H1 (cell line): ENCODE measurements at regions not wholly inside any gene's neighbourhood (a gene's known extent, or its start where the extent isn't known, plus 50 kb on each side); places are given as distances from the start of the nearest gene placed in this dataset.

Experiments used
- CTCF ChIA-PET: fragments of 300-600 bp; sonication (Branson Sonifier 250); formaldehyde crosslinking; loops from one replicate; lab custom pipeline; 2021; ENCODE audit not compliant: partially characterized antibody; lab: Charles Lee
- POLR2A ChIA-PET: fragments of 300-600 bp; sonication (Branson Sonifier 250); formaldehyde crosslinking; loops from one replicate; lab custom pipeline; 2021; ENCODE audit warnings: inconsistent platforms; ENCODE audit not compliant: partially characterized antibody; lab: Charles Lee
- DNase-seq, 2 experiments: peaks; one replicate each; pipeline versions ENCODE4 v3.0.0 to v3.0.0-alpha.2; 2010 to 2022; ENCODE audit warnings: low spot score in 2 of 2, low read depth in 1 of 2, mixed read lengths in 1 of 2
- FAIRE-seq: peaks from 2 replicates; lab custom pipeline; 2011; peaks lifted over from hg19 to GRCh38; lab: Jason Lieb, UNC
- H2AFZ ChIP-seq: 2 replicates; pipeline ENCODE4 v1.8.1; 2012; ENCODE audit warnings: low read length, inconsistent platforms
- H2AK5ac ChIP-seq: 2 replicates; pipeline ENCODE4 v1.6.1; 2013; ENCODE audit warnings: low read depth, low read length
- H2BK120ac ChIP-seq: replicated peaks from 2 replicates; pipeline ENCODE3; 2013; ENCODE audit warnings: low read depth, low read length, inconsistent platforms
- H2BK12ac ChIP-seq: 2 replicates; pipeline ENCODE4 v1.6.1; 2013; ENCODE audit warnings: low read depth, low read length
- H2BK15ac ChIP-seq: 2 replicates; pipeline ENCODE4 v1.6.1; 2013; ENCODE audit warnings: low read length
- H2BK20ac ChIP-seq: 2 replicates; pipeline ENCODE4 v1.6.1; 2013; ENCODE audit warnings: low read length
- H2BK5ac ChIP-seq: 2 replicates; pipeline ENCODE4 v1.6.1; 2013; ENCODE audit warnings: low read depth, low read length
- H3K14ac ChIP-seq: 2 replicates; pipeline ENCODE4 v1.6.1; 2013; ENCODE audit warnings: inconsistent platforms; ENCODE audit not compliant: insufficient read length
- H3K18ac ChIP-seq: 2 replicates; pipeline ENCODE4 v1.6.1; 2013; ENCODE audit warnings: low read length; ENCODE audit errors: extremely low read depth
- H3K23ac ChIP-seq: 2 replicates; pipeline ENCODE4 v1.6.1; 2013; ENCODE audit warnings: inconsistent platforms; ENCODE audit not compliant: insufficient read length
- H3K23me2 ChIP-seq: 2 replicates; pipeline ENCODE4 v1.6.1; 2013; ENCODE audit warnings: low read depth, low read length
- H3K27ac ChIP-seq: 2 replicates; pipeline ENCODE4 v1.6.1; 2011; ENCODE audit warnings: low read depth, low read length, inconsistent platforms
- H3K27me3 ChIP-seq, 4 experiments: replicated peaks in 1 of 4; 1 replicate in 1 of 4; 2 replicates in 3 of 4; pipeline versions ENCODE4 v1.6.1 to v1.8.1; 2011 to 2013; ENCODE audit warnings: low read length in 3 of 4, mild to moderate bottlenecking in 3 of 4, inconsistent platforms in 2 of 4, mixed read lengths in 2 of 4, moderate library complexity in 1 of 4; ENCODE audit not compliant: control insufficient read depth in 3 of 4, insufficient read depth in 3 of 4; ENCODE audit errors: extremely low read depth in 1 of 4
- H3K36me3 ChIP-seq, 4 experiments: 2 replicates each; pipeline versions ENCODE4 v1.6.1 to v1.8.1; 2011 to 2013; ENCODE audit warnings: mild to moderate bottlenecking in 4 of 4, low read length in 3 of 4, moderate library complexity in 2 of 4, control low read depth in 1 of 4, inconsistent platforms in 1 of 4; ENCODE audit not compliant: insufficient read depth in 4 of 4, control insufficient read depth in 2 of 4
- H3K4ac ChIP-seq: replicated peaks from 2 replicates; pipeline ENCODE3; 2013; ENCODE audit warnings: low read length, low read depth, mixed read lengths, inconsistent platforms; ENCODE audit not compliant: insufficient read length
- H3K4me1 ChIP-seq, 4 experiments: replicated peaks in 1 of 4; 1 replicate in 1 of 4; 2 replicates in 3 of 4; pipeline versions ENCODE4 v1.6.1 to v1.8.1; 2011 to 2013; ENCODE audit warnings: low read length in 3 of 4, inconsistent platforms in 2 of 4, mixed read lengths in 1 of 4; ENCODE audit not compliant: insufficient read depth in 4 of 4, control insufficient read depth in 3 of 4
- H3K4me2 ChIP-seq, 2 experiments: 2 replicates each; pipeline versions ENCODE4 v1.6.1 to v1.8.1; 2011 to 2013; ENCODE audit warnings: low read depth in 2 of 2, low read length in 2 of 2, control low read depth in 1 of 2, inconsistent platforms in 1 of 2, mild to moderate bottlenecking in 1 of 2; ENCODE audit not compliant: insufficient read depth in 1 of 2
- H3K4me3 ChIP-seq, 4 experiments: fragments of 200-600, 300-600 bp in 1 of 4; sonication (generic), shearing (Covaris generic), sonication (Bioruptor Twin) in 1 of 4; 2 replicates each; pipeline versions ENCODE4 v1.5.1 to v1.8.1; 2011 to 2016; ENCODE audit warnings: low read length in 4 of 4, low read depth in 3 of 4, control low read depth in 2 of 4, inconsistent platforms in 2 of 4, mild to moderate bottlenecking in 2 of 4, mixed read lengths in 1 of 4, moderate library complexity in 1 of 4; ENCODE audit not compliant: insufficient read depth in 2 of 4; ENCODE audit errors: extremely low read depth in 1 of 4
- H3K56ac ChIP-seq: replicated peaks from 2 replicates; pipeline ENCODE3; 2013; ENCODE audit warnings: low read depth, mild to moderate bottlenecking, mixed read lengths, low read length, inconsistent platforms; ENCODE audit not compliant: insufficient read length
- H3K79me1 ChIP-seq: 2 replicates; pipeline ENCODE4 v1.6.1; 2013; ENCODE audit warnings: low read depth, low read length, control low read depth
- H3K79me2 ChIP-seq, 2 experiments: 2 replicates each; pipeline versions ENCODE4 v1.6.1 to v1.8.1; 2012 to 2013; ENCODE audit warnings: low read length in 2 of 2, mild to moderate bottlenecking in 2 of 2, inconsistent platforms in 1 of 2; ENCODE audit not compliant: insufficient read depth in 2 of 2, control insufficient read depth in 1 of 2
- H3K9ac ChIP-seq, 4 experiments: replicated peaks in 1 of 4; 1 replicate in 1 of 4; 2 replicates in 3 of 4; pipeline versions ENCODE4 v1.6.1 to v1.8.1; 2011 to 2013; ENCODE audit warnings: low read depth in 3 of 4, low read length in 3 of 4, control low read depth in 2 of 4, mild to moderate bottlenecking in 2 of 4, moderate library complexity in 2 of 4, inconsistent platforms in 1 of 4; ENCODE audit errors: extremely low read depth in 1 of 4
- H3K9me3 ChIP-seq, 2 experiments: 2 replicates each; pipeline versions ENCODE4 v1.6.1 to v1.8.1; 2012 to 2013; ENCODE audit warnings: mild to moderate bottlenecking in 2 of 2, moderate library complexity in 2 of 2, control low read depth in 1 of 2, inconsistent platforms in 1 of 2, low read depth in 1 of 2, low read length in 1 of 2, mixed read lengths in 1 of 2; ENCODE audit not compliant: insufficient read depth in 2 of 2
- H4K20me1 ChIP-seq, 2 experiments: replicated peaks in 1 of 2; 2 replicates each; pipeline versions ENCODE3 to v1.8.1; 2011 to 2013; ENCODE audit warnings: inconsistent platforms in 2 of 2, low read length in 2 of 2, mild to moderate bottlenecking in 1 of 2; ENCODE audit not compliant: insufficient read depth in 2 of 2, control insufficient read depth in 1 of 2
- H4K5ac ChIP-seq: 2 replicates; pipeline ENCODE4 v1.6.1; 2013; ENCODE audit warnings: low read length, low read depth, mixed read lengths, inconsistent platforms; ENCODE audit not compliant: insufficient read length
- H4K8ac ChIP-seq: 2 replicates; pipeline ENCODE4 v1.8.0; 2013; ENCODE audit warnings: mild to moderate bottlenecking, moderate library complexity, low read length, inconsistent platforms; ENCODE audit not compliant: insufficient read depth; ENCODE audit errors: extremely low read depth
- H4K91ac ChIP-seq: replicated peaks from 2 replicates; pipeline ENCODE3; 2013; ENCODE audit warnings: low read length, mixed read lengths, inconsistent platforms; ENCODE audit not compliant: insufficient read length
- BCL11A ChIP-seq, 2 experiments: IDR thresholded peaks; one replicate each; pipeline ENCODE4 v1.6.1; 2011; ENCODE audit warnings: low read depth in 2 of 2, low read length in 2 of 2, mild to moderate bottlenecking in 2 of 2
- BRCA1 ChIP-seq: IDR thresholded peaks from 2 replicates; pipeline ENCODE4 v1.6.1; 2012; ENCODE audit warnings: low read depth, low read length, improper control_type of control experiment
- CHD1 ChIP-seq: IDR thresholded peaks from 2 replicates; pipeline ENCODE4 v1.6.1; 2012; ENCODE audit warnings: low read depth, low read length, improper control_type of control experiment
- CHD2 ChIP-seq: IDR thresholded peaks from 2 replicates; pipeline ENCODE4 v1.6.1; 2012; ENCODE audit warnings: low read length, improper control_type of control experiment
- CTCF ChIP-seq, 3 experiments: IDR thresholded peaks; 1 replicate in 2 of 3; 2 replicates in 1 of 3; pipeline versions ENCODE4 v1.5.1 to v1.6.1; 2011; ENCODE audit warnings: low read length in 3 of 3, mild to moderate bottlenecking in 3 of 3, inconsistent platforms in 2 of 3, low read depth in 1 of 3, moderate library complexity in 1 of 3; ENCODE audit not compliant: insufficient read depth in 1 of 3; ENCODE audit errors: control extremely low read depth in 1 of 3
- HDAC2 ChIP-seq, 2 experiments: fragments of 300-600 bp in 1 of 2; sonication (generic) in 1 of 2; IDR thresholded peaks; 2 replicates each; pipeline ENCODE4 v1.6.1; 2011 to 2012; ENCODE audit warnings: low read depth in 2 of 2, low read length in 2 of 2, mild to moderate bottlenecking in 2 of 2, moderate library complexity in 2 of 2, borderline replicate concordance in 1 of 2, inconsistent platforms in 1 of 2
- HDAC6 ChIP-seq: IDR thresholded peaks from one replicate; pipeline ENCODE4 v1.7.1; 2012; ENCODE audit warnings: low read depth, mild to moderate bottlenecking, inconsistent platforms, low read length, moderate library complexity
- JUN ChIP-seq: IDR thresholded peaks from 2 replicates; pipeline ENCODE4 v1.6.1; 2011; ENCODE audit warnings: low read depth, mild to moderate bottlenecking, improper control_type of control experiment, low read length
- SRF ChIP-seq: IDR thresholded peaks from 2 replicates; pipeline ENCODE4 v1.6.1; 2011; ENCODE audit warnings: mild to moderate bottlenecking, low read depth, low read length, moderate library complexity
- TCF12 ChIP-seq: IDR thresholded peaks from 2 replicates; pipeline ENCODE4 v1.6.1; 2011; ENCODE audit warnings: low read depth, mild to moderate bottlenecking, low read length
- WGBS, 2 experiments: shearing (Covaris generic) in 1 of 2; methylation state at CpG; one replicate each; pipeline versions ENCODE4 v1.1.6 to v1.1.7; 2013 to 2015; ENCODE audit warnings: low lambda C conversion rate in 2 of 2, mixed read lengths in 2 of 2, inconsistent platforms in 1 of 2, low coverage in 1 of 2, missing lambda C conversion rate in 1 of 2; ENCODE audit not compliant: insufficient replicate concordance in 2 of 2, insufficient coverage in 1 of 2, insufficient read length in 1 of 2; ENCODE audit errors: extremely low coverage in 1 of 2, missing lambda C conversion rate in 1 of 2; 5-methylcytosine and 5-hydroxymethylcytosine counted together
- TF ChIP-seq, protein P1 (sequence below): IDR thresholded peaks from 2 replicates; pipeline ENCODE4 v1.6.1; 2012; ENCODE audit warnings: inconsistent platforms
- TF ChIP-seq, protein P2 (sequence below): IDR thresholded peaks from 2 replicates; pipeline ENCODE4 v1.6.1; 2012; ENCODE audit warnings: inconsistent platforms

DNA sequence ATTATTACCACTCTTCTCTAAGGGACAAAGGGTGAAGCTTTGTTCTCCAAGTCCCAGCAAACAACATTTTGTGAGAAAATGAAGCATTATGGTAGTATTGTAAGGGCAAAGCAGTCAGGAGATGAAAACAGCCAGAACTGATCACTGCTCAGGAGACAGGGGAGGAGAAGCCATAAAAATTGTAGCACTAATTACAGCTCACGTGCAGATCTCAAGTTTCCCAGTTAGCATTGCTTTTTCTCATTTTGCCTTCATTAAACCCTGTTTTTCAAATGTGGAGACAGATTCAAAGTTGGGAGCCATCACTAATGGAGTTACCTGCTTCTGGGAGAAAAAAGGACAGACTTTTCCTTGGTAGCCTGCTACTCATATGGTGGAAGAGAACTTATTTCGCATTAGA, 210.9 kb upstream of the PDE10A start:
- CTCF ChIA-PET: interaction anchor here (0.5 to 3.2 kb wide), 5 partner anchors 10 to 145 kb away, joined by 3 to 19 read pairs (median 4); no protein-coding TSS in a partner anchor
- FAIRE-seq (no peak), DNase-seq (no peak)
- Histone ChIP-seq H2BK12ac (no peak overlapping the region), H3K4me1 (no peaks in the 10 kb centered on the region), H3K36me3 (no peaks in the 10 kb centered on the region), H3K4ac (no peak overlapping the region), H2AFZ (no peak overlapping the region), H3K23me2 (no peaks in the 10 kb centered on the region), H2BK15ac (no peak overlapping the region), H2AK5ac (no peak overlapping the region), H3K9ac (no peak overlapping the region), H3K4me2 (no peak overlapping the region), H3K18ac (no peak overlapping the region), H3K79me2 (no peaks in the 10 kb centered on the region), H2BK120ac (no peak overlapping the region), H3K23ac (no peak overlapping the region), H3K27me3 (no peaks in the 10 kb centered on the region; a peak in 1 of 7 replicates), H2BK20ac (no peak overlapping the region), H3K9me3 (peaks cover 0 to 3% of the 10 kb centered on the region in 2 experiments; a peak in 2 of 4 replicates), H3K79me1 (no peaks in the 10 kb centered on the region), H3K27ac (no peak overlapping the region), H3K4me3 (no peak overlapping the region), H4K20me1 (no peaks in the 10 kb centered on the region), H2BK5ac (no peak overlapping the region), H3K56ac (no peak overlapping the region), H4K5ac (no peak overlapping the region), H4K8ac (no peak overlapping the region), H4K91ac (no peak overlapping the region), H3K14ac (no peak overlapping the region)
- POLR2A ChIA-PET: no interaction called here
- WGBS, 2 experiments: 94% methylated on average over 2 of the region's 2 CpGs; no CpG with 5 or more reads in 1 of the 2 experiments
- TF ChIP-seq SRF: no peak
- no peak for TF ChIP-seq JUN
- TF ChIP-seq, protein P1, sequence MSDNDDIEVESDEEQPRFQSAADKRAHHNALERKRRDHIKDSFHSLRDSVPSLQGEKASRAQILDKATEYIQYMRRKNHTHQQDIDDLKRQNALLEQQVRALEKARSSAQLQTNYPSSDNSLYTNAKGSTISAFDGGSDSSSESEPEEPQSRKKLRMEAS: no peak
- TF ChIP-seq CHD1: no peak
- no peak for TF ChIP-seq BCL11A (IDR thresholded peaks at IDR 0.05; ENCODE audit: low read depth in 2 of 2, low read length in 2 of 2)
- TF ChIP-seq HDAC2 (IDR thresholded peaks at IDR 0.05; ENCODE audit: borderline replicate concordance in 1 of 2, low read depth in 2 of 2, low read length in 2 of 2): no peak
- TF ChIP-seq BRCA1: no peak
- TF ChIP-seq HDAC6: no peak
- TF ChIP-seq CTCF (IDR thresholded peaks at IDR 0.05; ENCODE audit: control extremely low read depth in 1 of 3, insufficient read depth in 1 of 3, low read depth in 1 of 3, low read length in 3 of 3): no peak
- no peak for TF ChIP-seq CHD2
- TF ChIP-seq TCF12: no peak
- TF ChIP-seq, protein P2, sequence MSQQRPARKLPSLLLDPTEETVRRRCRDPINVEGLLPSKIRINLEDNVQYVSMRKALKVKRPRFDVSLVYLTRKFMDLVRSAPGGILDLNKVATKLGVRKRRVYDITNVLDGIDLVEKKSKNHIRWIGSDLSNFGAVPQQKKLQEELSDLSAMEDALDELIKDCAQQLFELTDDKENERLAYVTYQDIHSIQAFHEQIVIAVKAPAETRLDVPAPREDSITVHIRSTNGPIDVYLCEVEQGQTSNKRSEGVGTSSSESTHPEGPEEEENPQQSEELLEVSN: no peak
